ENCODE measurements at regions not wholly inside any gene's neighbourhood (a gene's known extent, or its start where the extent isn't known, plus 50 kb on each side); places are given as distances from the start of the nearest gene placed in this dataset.
"Not testable (repeated sequence)": the region's sequence is repeated elsewhere in the genome, so short reads cannot be mapped to it uniquely, and the experiment has no call there.

- DNase-seq: no peak
Measured at GRCh38 chrX:121172703-121173102, 125.3 kb downstream of the GLUD2 start.

DNA sequence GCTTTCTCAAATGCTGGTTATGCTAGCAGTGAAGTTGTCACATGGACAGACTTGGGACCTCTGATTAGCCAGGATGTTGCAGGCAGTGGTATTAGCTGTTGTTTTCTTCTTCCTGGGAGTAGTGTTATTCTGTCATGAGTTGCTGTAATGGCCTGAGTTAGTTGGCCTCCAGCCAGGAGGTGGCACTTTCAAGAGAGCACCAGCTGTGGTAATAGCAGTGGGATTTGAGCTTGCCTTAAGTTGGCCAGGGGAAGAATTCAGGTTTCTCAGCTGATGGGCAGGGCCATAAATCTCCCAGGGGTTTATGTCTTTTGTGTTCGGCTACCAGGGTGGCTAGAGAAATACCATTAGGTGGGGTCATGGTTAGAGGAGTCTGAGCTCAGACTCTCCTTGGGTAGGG lies 132.6 kb downstream of the GLUD2 start:
- DNase-seq: no peak

DNA sequence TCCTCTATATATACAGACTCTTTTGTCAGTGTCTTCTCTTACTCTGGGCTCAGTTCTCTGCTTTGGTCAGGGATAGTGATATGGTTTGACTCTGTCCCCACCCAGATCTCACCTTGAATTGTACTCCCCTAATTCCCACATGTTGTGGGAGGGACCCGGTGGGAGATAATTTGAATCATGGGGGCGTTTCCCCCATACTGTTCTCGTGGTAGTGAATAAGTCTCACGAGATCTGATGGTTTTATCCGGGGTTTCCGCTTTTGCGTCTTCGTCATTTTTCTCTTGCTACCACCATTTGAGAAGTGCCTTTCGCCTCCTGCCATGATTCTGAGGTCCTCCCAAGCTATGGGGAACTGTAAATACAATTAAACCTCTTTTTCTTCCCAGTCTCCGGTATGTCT lies 144.4 kb downstream of the GLUD2 start:
- no peak for DNase-seq

GRCh38 chrX:121195719-121196118 lies 148.3 kb downstream of the GLUD2 start:
- no peak for DNase-seq

- DNase-seq: not testable (repeated sequence)
Measured at GRCh38 chrX:121196872-121197444, 149.5 kb downstream of the GLUD2 start.

GRCh38 chrX:121208563-121208962 lies 161.2 kb downstream of the GLUD2 start:
- no peak for DNase-seq

DNA sequence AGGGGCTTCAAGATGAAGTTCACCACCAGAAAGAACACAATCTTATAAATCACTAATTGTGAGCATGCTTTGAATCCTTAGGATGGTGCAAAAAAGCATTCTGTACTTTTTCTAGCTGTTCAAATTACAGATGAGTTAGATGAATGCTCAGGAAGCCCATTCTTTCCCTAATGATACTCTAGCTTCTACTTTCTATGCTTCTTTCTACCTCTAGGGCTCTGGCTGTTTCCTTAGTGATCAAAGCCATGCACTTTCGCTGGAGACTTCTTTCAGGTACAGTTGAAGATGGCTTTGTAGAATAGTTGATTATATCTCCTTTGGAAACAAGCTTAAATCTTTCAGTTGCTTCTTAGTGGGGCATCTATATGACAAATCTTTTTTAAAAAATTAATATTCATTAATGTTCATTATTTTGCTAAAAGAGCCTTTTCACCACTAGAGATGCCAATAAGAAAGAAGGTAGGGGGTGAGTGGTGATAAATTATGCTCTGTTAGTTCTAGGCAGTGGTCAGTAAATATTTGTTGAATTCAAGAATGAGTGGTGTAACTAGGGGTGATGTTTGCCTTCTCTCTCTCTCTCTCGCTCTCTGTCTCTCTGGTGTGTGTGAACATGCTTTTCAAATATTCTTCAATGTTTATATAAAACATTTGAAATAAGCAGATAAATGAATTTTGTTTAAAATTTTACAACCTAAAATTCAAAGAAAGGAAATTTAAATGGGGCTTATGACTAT lies 169.4 kb downstream of the GLUD2 start:
- DNase-seq: no peak

GRCh38 chrX:121221322-121221977 lies 174.0 kb downstream of the GLUD2 start:
- DNase-seq: no peak

DNA sequence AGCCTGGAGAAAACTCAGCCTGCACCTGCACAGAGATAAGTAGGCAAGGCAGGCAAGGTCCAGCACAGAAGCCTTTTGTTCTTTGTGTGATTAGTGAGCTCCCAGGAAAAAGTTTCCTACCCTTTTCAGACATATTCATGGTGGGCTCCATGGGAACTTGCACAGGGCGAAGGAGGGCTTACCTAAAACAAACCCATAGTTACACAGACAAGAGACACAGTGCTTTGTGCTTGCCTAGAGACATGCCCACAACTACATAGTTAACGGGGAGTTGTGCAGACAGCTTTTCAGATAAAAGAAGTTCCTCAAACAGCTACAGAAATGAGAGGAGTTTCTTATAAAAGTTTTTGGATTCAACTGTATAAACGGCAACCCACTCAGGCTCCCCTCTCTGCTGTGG lies 180.5 kb downstream of the GLUD2 start:
- DNase-seq: no peak

GRCh38 chrX:121231566-121232358 lies 184.4 kb downstream of the GLUD2 start:
- no peak for DNase-seq

DNA sequence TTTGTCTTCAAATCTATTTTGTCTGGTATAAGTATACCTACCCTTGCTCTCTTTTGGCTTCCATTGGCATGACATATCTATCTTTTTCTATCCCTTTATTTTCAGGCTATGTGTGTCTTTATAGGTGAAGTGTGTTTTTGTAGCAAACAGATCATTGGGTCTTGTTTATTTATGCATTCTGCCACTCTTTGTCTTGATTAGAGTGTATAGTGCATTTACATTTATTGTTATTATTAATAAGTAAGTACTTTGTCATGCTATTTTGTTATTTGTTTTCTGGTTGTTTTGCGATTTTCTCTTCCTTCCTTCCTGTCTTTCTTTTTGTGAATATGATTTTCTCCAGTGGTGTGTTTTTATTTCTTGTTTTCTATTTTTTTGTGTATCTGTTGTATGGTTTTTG lies 188.6 kb downstream of the GLUD2 start:
- DNase-seq: no peak

GRCh38 chrX:121238093-121238492 lies 190.7 kb downstream of the GLUD2 start:
- no peak for DNase-seq

DNA sequence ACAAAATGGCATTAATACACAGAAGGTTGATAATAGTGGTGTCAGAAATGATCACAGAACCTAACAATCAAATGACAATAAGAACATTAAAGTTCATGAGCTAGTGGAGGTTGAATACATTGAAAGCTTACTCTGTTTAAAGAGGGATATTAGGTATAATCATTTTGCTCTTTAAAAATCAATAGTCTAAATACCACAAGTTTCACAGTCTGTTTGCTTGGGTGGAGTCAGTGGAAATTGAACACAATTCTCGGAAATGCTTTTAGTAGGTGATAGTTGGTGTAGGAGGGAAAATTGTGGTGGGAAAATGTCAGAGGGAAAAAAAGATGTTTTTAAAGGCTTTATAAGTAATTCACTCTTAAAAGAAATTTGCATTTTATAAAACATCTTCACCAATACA lies 197.1 kb downstream of the GLUD2 start:
- no peak for DNase-seq

- no peak for DNase-seq
Measured at GRCh38 chrX:121245763-121246162, 198.4 kb downstream of the GLUD2 start.

DNA sequence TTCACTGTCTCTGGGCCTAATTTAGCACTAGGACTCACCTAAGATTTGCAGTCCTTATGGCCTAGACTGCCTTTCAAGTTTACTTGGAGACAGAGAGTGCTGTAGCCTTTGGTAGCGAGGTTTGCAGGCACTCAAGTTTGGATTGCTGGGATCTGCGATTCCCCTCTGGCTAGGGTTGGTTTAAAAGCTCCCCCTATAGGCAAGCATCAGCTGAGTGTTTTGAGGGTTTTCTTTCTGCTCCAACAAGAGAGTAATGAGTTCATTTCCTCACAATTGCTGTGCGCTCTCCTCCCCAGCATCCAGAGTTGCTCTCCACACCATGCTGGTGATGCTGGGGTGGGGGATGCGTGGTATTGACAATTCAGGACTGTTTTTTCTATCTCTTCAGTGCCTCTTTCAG lies 206.9 kb downstream of the GLUD2 start:
- DNase-seq: no peak

GRCh38 chrX:121256647-121257046 lies 209.2 kb downstream of the GLUD2 start:
- DNase-seq: no peak

DNA sequence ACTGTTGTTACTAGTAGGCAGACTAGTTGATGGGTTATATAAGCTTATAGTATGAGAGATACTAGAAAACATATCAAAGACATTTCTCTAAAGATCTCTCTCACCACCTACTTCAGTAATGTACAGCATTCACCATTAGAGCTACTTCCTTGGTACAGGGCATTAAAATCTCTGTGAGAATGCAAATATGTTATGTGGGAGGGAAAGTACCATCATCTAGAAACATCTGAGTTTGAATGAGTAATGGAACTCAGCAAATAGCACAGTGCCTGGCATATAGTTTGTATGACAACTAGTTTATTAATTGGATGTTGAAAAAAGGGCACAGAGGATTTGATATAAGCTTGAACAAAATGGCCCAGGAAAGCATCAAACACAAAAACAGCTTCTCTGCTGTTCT lies 211.1 kb downstream of the GLUD2 start:
- no peak for DNase-seq

DNA sequence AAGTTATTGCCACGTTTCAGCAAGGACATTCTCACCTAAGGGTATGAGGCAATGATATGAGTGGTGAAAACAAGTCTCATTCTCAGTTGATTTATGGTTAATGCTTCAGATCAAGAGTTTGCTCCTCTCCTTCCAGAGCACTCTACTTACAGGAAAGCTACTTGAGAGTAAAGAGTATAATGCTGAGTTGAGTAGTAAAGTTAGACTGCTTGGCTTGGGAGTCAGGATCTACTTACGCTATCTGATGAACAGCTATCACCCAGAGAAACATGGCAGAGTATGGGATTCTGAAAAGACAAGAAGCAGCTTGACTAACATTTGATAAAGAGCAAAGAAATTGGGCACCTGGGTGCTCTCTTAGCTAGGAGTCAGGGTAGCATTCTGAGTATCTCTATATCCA lies 211.8 kb downstream of the GLUD2 start:
- no peak for DNase-seq

DNA sequence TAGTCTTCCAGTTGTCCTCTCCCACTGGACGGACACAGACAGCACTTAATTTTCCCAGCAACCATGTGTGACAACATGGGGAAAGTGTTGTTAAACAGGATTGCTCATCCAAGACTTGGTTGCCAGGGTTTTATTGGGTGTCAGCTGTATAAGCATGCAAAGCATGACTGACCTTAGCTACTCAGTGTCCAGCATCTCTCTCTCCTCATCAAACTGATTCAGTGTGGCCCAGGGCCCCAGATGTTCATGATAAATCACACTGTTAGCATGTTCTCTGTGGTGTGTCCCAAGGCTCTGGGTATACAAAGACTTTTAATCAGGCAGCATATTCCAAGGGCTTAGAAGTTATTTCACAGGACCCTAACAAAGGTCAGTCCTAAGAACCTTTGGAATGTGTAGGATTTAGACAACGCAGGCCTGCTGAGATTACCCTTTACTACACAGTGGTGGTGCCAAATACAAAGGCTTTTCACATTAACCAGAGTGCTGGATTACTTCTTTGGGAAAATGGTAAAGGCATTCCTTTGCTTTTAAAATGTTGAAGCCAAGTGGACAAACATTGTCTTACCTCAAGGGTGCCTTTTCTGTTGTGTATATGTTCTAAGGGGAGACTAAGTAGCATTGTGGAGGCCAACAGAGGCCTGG lies 213.3 kb downstream of the GLUD2 start:
- DNase-seq: no peak

DNA sequence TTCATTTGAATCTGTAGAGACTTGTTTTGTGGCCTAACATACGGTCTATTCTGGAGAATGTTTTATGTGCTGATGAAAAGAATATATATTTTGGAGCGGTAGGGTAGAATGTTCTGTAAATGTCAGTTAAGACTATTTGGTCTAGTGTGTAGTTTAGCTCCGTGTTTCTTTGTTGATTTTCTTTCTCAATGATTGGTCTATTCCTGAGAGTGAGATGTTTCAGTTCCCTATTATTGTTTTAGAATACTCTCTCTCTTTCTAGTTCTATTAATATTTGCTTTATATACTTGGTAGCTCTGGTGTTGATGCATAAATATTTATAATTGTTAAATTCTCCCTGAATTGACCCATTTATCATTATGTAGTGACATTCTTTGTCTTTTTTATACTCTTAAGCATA lies 236.5 kb downstream of the GLUD2 start:
- DNase-seq: no peak

DNA sequence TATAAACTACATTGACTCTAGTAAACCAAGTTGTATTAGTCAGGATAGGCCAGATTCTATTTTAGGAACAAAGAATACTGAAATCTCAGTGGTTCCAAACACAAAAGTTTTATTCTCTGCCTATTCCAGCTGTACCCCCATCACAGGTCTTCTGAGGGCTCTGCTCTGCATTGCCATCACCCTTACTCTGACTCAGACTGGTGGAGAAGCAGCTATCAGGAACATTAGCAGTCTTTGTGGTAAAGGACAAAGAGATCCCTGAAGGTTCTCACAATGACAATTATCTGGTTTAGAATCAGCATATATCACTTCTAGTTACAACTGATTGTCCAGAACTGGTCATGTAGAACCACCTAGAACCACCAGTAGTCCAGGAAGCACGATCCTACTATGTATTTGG lies 251.1 kb downstream of the GLUD2 start:
- DNase-seq: no peak

DNA sequence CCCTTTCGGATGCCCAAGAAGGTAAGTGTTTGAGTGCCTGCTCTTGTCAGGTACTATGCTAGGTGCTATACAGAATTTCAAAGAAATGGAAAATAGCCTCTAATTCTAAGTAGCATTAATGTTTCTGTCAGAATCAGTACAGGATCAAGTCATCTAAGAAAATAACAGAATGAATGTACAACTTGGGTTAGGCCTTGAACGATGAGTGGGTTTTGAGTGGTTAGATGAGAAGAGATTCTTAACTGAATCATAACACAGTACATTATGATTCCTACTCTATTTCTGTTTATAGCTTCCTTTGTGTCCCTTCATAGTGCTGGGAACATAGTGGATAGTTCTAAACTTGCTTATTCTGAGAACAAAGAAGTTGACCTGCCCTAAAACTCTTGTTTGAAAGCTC lies 253.9 kb downstream of the GLUD2 start:
- DNase-seq: no peak

DNA sequence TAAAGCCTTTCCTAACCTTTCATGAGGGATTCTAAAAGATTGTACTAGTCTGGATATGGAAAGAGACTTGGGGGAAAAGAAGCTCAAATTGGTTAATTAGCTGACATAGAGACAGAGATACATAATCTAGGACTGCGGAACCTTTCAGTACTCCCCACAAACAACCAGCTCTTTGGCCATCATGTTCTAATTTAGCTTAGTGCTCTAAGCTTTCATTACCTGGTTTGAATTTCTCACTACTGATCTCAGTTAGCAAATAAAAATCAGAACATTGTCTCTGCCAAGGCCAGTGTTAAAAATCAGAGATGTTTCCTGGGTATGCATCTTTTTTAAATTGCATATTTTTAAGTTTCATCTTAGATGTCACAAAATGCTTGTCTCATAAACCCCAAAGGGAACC lies 254.4 kb downstream of the GLUD2 start:
- no peak for DNase-seq
